Mesendoderm (in vitro differentiated cells): ENCODE measurements at regions not wholly inside any gene's neighbourhood (a gene's known extent, or its start where the extent isn't known, plus 50 kb on each side); places are given as distances from the start of the nearest gene placed in this dataset.
"Not testable (repeated sequence)": the region's sequence is repeated elsewhere in the genome, so short reads cannot be mapped to it uniquely, and the experiment has no call there.

ENCODE experiments used
- DNase-seq: peaks from one replicate; pipeline ENCODE4 v3.0.0; 2013
- H2AK5ac ChIP-seq: 2 replicates; pipeline ENCODE4 v1.6.1; 2013; ENCODE audit warnings: low read length, inconsistent platforms
- H2BK120ac ChIP-seq: 2 replicates; pipeline ENCODE4 v1.6.1; 2013; ENCODE audit warnings: low read depth, mild to moderate bottlenecking, low read length, moderate library complexity, mixed read lengths
- H2BK15ac ChIP-seq: replicated peaks from 2 replicates; pipeline ENCODE4 v1.6.1; 2013; ENCODE audit warnings: low read depth, mild to moderate bottlenecking, moderate library complexity
- H2BK5ac ChIP-seq: 2 replicates; pipeline ENCODE4 v1.6.1; 2013; ENCODE audit warnings: low read length, inconsistent platforms
- H3K18ac ChIP-seq: 2 replicates; pipeline ENCODE4 v1.6.1; 2013; ENCODE audit warnings: mild to moderate bottlenecking, low read length, mixed read lengths
- H3K23ac ChIP-seq: one replicate; pipeline ENCODE4 v1.6.1; 2013; ENCODE audit warnings: low read length
- H3K27ac ChIP-seq: 2 replicates; pipeline ENCODE4 v1.5.1; 2013; ENCODE audit warnings: low read depth, mild to moderate bottlenecking, inconsistent platforms, low read length, moderate library complexity
- H3K27me3 ChIP-seq: 2 replicates; pipeline ENCODE4 v1.6.1; 2013; ENCODE audit warnings: low read length, control low read depth, mild to moderate bottlenecking, inconsistent platforms; ENCODE audit not compliant: insufficient read depth, poor library complexity
- H3K36me3 ChIP-seq: 2 replicates; pipeline ENCODE4 v1.6.1; 2013; ENCODE audit warnings: low read length, inconsistent platforms; ENCODE audit not compliant: control insufficient read depth, insufficient read depth
- H3K4ac ChIP-seq: one replicate; pipeline ENCODE4 v1.6.1; 2013; ENCODE audit warnings: low read depth, mild to moderate bottlenecking, low read length, moderate library complexity
- H3K4me1 ChIP-seq: 2 replicates; pipeline ENCODE4 v1.6.1; 2013; ENCODE audit warnings: low read depth, low read length, inconsistent platforms; ENCODE audit not compliant: control insufficient read depth
- H3K4me2 ChIP-seq: 2 replicates; pipeline ENCODE4 v1.6.1; 2013; ENCODE audit warnings: low read length
- H3K4me3 ChIP-seq: 2 replicates; pipeline ENCODE4 v1.5.1; 2013; ENCODE audit warnings: mild to moderate bottlenecking, low read length
- H3K56ac ChIP-seq: one replicate; pipeline ENCODE4 v1.6.1; 2013; ENCODE audit warnings: low read length
- H3K79me1 ChIP-seq: 2 replicates; pipeline ENCODE4 v1.6.1; 2013; ENCODE audit warnings: low read length, inconsistent platforms
- H3K79me2 ChIP-seq: 2 replicates; pipeline ENCODE4 v1.6.1; 2013; ENCODE audit warnings: mild to moderate bottlenecking, low read length; ENCODE audit not compliant: control insufficient read depth, insufficient read depth
- H3K9ac ChIP-seq: 2 replicates; pipeline ENCODE4 v1.6.1; 2013; ENCODE audit warnings: low read length, inconsistent platforms
- H4K5ac ChIP-seq: one replicate; pipeline ENCODE4 v1.6.1; 2013; ENCODE audit warnings: low read length
- H4K8ac ChIP-seq: one replicate; pipeline ENCODE4 v1.6.1; 2013; ENCODE audit warnings: low read depth, mild to moderate bottlenecking, control low read depth, low read length, moderate library complexity
- WGBS: extraction: QIAGEN DNeasy Blood & Tissue Kit; methylation state at CpG from one replicate; pipeline ENCODE4 v1.1.7; 2013; ENCODE audit warnings: low lambda C conversion rate, missing lambda C conversion rate; ENCODE audit not compliant: insufficient coverage; ENCODE audit errors: extremely low coverage; 5-methylcytosine and 5-hydroxymethylcytosine counted together

GRCh38 chr20:53652859-53653517, 59.3 kb upstream of the ZNF217 start:
- no peak overlapping the region for H2BK5ac ChIP-seq
- no peak overlapping the region for H3K27ac ChIP-seq

GRCh38 chr20:53652090-53652858, 58.6 kb upstream of the ZNF217 start:
- Histone ChIP-seq H2BK15ac (no peak overlapping the region), H2BK5ac (no peak overlapping the region), H3K36me3 (no peaks in the 10 kb centered on the region), H3K4me3 (no peak overlapping the region), H3K18ac (no peak overlapping the region), H2BK120ac (no peak overlapping the region), H4K8ac (no peak overlapping the region), H3K4ac (no peak overlapping the region), H4K5ac (no peak overlapping the region), H3K79me2 (no peaks in the 10 kb centered on the region), H3K9ac (no peak overlapping the region), H3K4me2 (no peak overlapping the region), H3K79me1 (no peaks in the 10 kb centered on the region), H3K27ac (no peak overlapping the region), H3K4me1 (no peaks in the 10 kb centered on the region), H3K56ac (no peak overlapping the region), H3K27me3 (no peaks in the 10 kb centered on the region), H2AK5ac (no peak overlapping the region), H3K23ac (no peak overlapping the region)
- WGBS = no CpG with 5 or more reads among the region's 7 CpGs
- DNase-seq = no peak

More at GRCh38 chr20:53652859-53653517, 59.3 kb upstream of the ZNF217 start:
- H3K4ac ChIP-seq = no peak overlapping the region
- no peaks in the 10 kb centered on the region for H3K4me1 ChIP-seq
- no peaks in the 10 kb centered on the region for H3K79me2 ChIP-seq
- H4K5ac ChIP-seq = no peak overlapping the region
- no peak overlapping the region for H3K23ac ChIP-seq
- no peak overlapping the region for H3K9ac ChIP-seq
- H2BK15ac ChIP-seq = no peak overlapping the region
- DNase-seq = no peak
- H3K4me2 ChIP-seq = no peak overlapping the region
- H3K79me1 ChIP-seq = no peaks in the 10 kb centered on the region
- no peaks in the 10 kb centered on the region for H3K36me3 ChIP-seq
- H4K8ac ChIP-seq = no peak overlapping the region
- H3K4me3 ChIP-seq = no peak overlapping the region
- H3K56ac ChIP-seq = peak overlapping the region; percentile 32
- H2AK5ac ChIP-seq = no peak overlapping the region
- H3K27me3 ChIP-seq = no peaks in the 10 kb centered on the region
- no peak overlapping the region for H2BK120ac ChIP-seq
- WGBS = no CpG with 5 or more reads among the region's 5 CpGs
- no peak overlapping the region for H3K18ac ChIP-seq

GRCh38 chr20:53649493-53649892, 55.9 kb upstream of the ZNF217 start:
- H2BK120ac ChIP-seq, H3K18ac ChIP-seq, H3K27me3 ChIP-seq, H3K79me2 ChIP-seq, H3K79me1 ChIP-seq, H3K4me1 ChIP-seq, H3K4me2 ChIP-seq, H3K4me3 ChIP-seq, DNase-seq, H3K36me3 ChIP-seq, H3K9ac ChIP-seq, H3K4ac ChIP-seq, H2AK5ac ChIP-seq, H3K56ac ChIP-seq, H2BK5ac ChIP-seq, H4K8ac ChIP-seq, H3K27ac ChIP-seq, H3K23ac ChIP-seq, H2BK15ac ChIP-seq, H4K5ac ChIP-seq: not testable (repeated sequence)
- no CpG with 5 or more reads among the region's 10 CpGs for WGBS

GRCh38 chr20:53647286-53647821, 53.7 kb upstream of the ZNF217 start:
- WGBS = no CpG with 5 or more reads among the region's 7 CpGs
- Histone ChIP-seq H3K27ac (no peak overlapping the region), H3K4me3 (no peak overlapping the region), H2BK120ac (no peak overlapping the region), H4K8ac (no peak overlapping the region), H3K27me3 (no peaks in the 10 kb centered on the region), H3K9ac (no peak overlapping the region), H3K79me2 (no peaks in the 10 kb centered on the region), H3K4me2 (no peak overlapping the region), H2BK5ac (no peak overlapping the region), H2BK15ac (no peak overlapping the region), H4K5ac (no peak overlapping the region), H3K79me1 (no peaks in the 10 kb centered on the region), H3K56ac (no peak overlapping the region), H3K36me3 (no peaks in the 10 kb centered on the region), H3K23ac (no peak overlapping the region), H3K4me1 (peaks cover 2% of the 10 kb centered on the region), H2AK5ac (no peak overlapping the region), H3K18ac (no peak overlapping the region), H3K4ac (no peak overlapping the region)
- DNase-seq = no peak

- H4K8ac ChIP-seq = no peak overlapping the region
- no peak overlapping the region for H2BK120ac ChIP-seq
- no peaks in the 10 kb centered on the region for H3K79me2 ChIP-seq
- H2BK5ac ChIP-seq = no peak overlapping the region
- no peaks in the 10 kb centered on the region for H3K27me3 ChIP-seq
- WGBS = no CpG with 5 or more reads among the region's 3 CpGs
- H3K79me1 ChIP-seq = no peaks in the 10 kb centered on the region
- H2BK15ac ChIP-seq = no peak overlapping the region
- H3K56ac ChIP-seq = no peak overlapping the region
- no peak overlapping the region for H3K4me3 ChIP-seq
- no peak overlapping the region for H3K23ac ChIP-seq
- no peak overlapping the region for H3K18ac ChIP-seq
- H3K9ac ChIP-seq = no peak overlapping the region
- H3K4me1 ChIP-seq = peaks cover 2% of the 10 kb centered on the region
- DNase-seq = no peak
- no peak overlapping the region for H3K4me2 ChIP-seq
- no peak overlapping the region for H4K5ac ChIP-seq
- no peak overlapping the region for H3K27ac ChIP-seq
- no peaks in the 10 kb centered on the region for H3K36me3 ChIP-seq
- H2AK5ac ChIP-seq = no peak overlapping the region
- no peak overlapping the region for H3K4ac ChIP-seq
Observed at GRCh38 chr20:53646550-53646949, 52.9 kb upstream of the ZNF217 start.
